ENCODE measurements at regions not wholly inside any gene's neighbourhood (a gene's known extent, or its start where the extent isn't known, plus 50 kb on each side); places are given as distances from the start of the nearest gene placed in this dataset.

GRCh38 chr1:163439471-163439870, 117.7 kb downstream of the NUF2 start:
- ATAC-seq (no peak), FAIRE-seq (no peak), DNase-seq (ENCODE audit: low read depth, low spot score) (no peak)
- no peak overlapping the region for H3K9ac ChIP-seq (ENCODE audit: control insufficient read depth, insufficient read depth, low read length)
- RAD21 ChIA-PET (ENCODE audit: unreplicated experiment): no interaction called here
- CTCF ChIA-PET: no interaction called here
- SMC1A ChIA-PET (ENCODE audit: uncharacterized antibody, unreplicated experiment): interaction anchor here (0.6 kb wide), 1 partner anchor 502 kb away, joined by 4 read pairs; no protein-coding TSS in a partner anchor
- no peak overlapping the region for H3K27ac ChIP-seq (ENCODE audit: control insufficient read depth, insufficient read depth)
- no peak overlapping the region for H3K4me3 ChIP-seq
- no peak overlapping the region for H3K4me2 ChIP-seq (ENCODE audit: control insufficient read depth, insufficient read depth)
- POLR2A ChIA-PET: no interaction called here
- no peak for TF ChIP-seq IRF3 (IDR thresholded peaks at IDR 0.05)
- TF ChIP-seq CREM (IDR thresholded peaks at IDR 0.05; ENCODE audit: low read depth): no peak
- no peak for TF ChIP-seq FOXK2 (IDR thresholded peaks at IDR 0.05)
- no peak for TF ChIP-seq KAT2A (conservative IDR thresholded peaks at IDR 0.05; ENCODE audit: control insufficient read depth, low read depth, low read length)
- no peak for TF ChIP-seq HSF1 (IDR thresholded peaks at IDR 0.05; ENCODE audit: low read depth, low read length)
- TF ChIP-seq EZH2 (IDR thresholded peaks at IDR 0.05; ENCODE audit: borderline replicate concordance, control insufficient read depth, low read depth, low read length): no peak
- H2AFZ ChIP-seq (ENCODE audit: control insufficient read depth, low read depth, low read length): no peak overlapping the region
- WGBS (ENCODE audit: insufficient coverage, insufficient replicate concordance, low lambda C conversion rate, missing lambda C conversion rate): 5% methylated on average over 6 of the region's 6 CpGs
- no peaks in the 10 kb centered on the region for H3K79me2 ChIP-seq (ENCODE audit: control insufficient read depth, insufficient read depth, low read length)
- no peaks in the 10 kb centered on the region for H3K9me3 ChIP-seq (replicated peaks; ENCODE audit: control insufficient read depth, insufficient read depth, low read length)
- no peaks in the 10 kb centered on the region for H4K20me1 ChIP-seq (ENCODE audit: control insufficient read depth, insufficient read depth)
- intact Hi-C loops (cut with micrococcal nuclease; ENCODE audit: unreplicated experiment): no loop called here
- in situ Hi-C loops (cut with MboI): no loop called here
- no TSS peak for BruUV-seq (replicated peaks)
- peaks cover 3 to 4% of the 10 kb centered on the region in 2 experiments; a peak in 1 of 4 replicates for H3K27me3 ChIP-seq (replicated peaks in 1 of 2; ENCODE audit: control insufficient read depth in 2 of 2, insufficient read depth in 2 of 2, low read length in 1 of 2)
- no peaks in the 10 kb centered on the region for H3K4me1 ChIP-seq (ENCODE audit: control insufficient read depth, insufficient read depth, low read length)
- no peaks in the 10 kb centered on the region for H3K36me3 ChIP-seq (ENCODE audit: control insufficient read depth in 2 of 2, insufficient read depth in 2 of 2, low read length in 1 of 2)
